ELF-1 (cell line): ENCODE measurements at regions not wholly inside any gene's neighbourhood (a gene's known extent, or its start where the extent isn't known, plus 50 kb on each side); places are given as distances from the start of the nearest gene placed in this dataset.
A peak's percentile ranks its signal among the peaks of the same experiment; 100 is the strongest.

Experiments
- DNase-seq: peaks from one replicate; pipeline ENCODE4 v3.0.0-alpha.2; 2016; ENCODE audit warnings: low read depth, low spot score

- DNase-seq, result no peak
Measured at GRCh38 chr10:76666891-76667290, 970.7 kb downstream of the KCNMA1 start.

DNA sequence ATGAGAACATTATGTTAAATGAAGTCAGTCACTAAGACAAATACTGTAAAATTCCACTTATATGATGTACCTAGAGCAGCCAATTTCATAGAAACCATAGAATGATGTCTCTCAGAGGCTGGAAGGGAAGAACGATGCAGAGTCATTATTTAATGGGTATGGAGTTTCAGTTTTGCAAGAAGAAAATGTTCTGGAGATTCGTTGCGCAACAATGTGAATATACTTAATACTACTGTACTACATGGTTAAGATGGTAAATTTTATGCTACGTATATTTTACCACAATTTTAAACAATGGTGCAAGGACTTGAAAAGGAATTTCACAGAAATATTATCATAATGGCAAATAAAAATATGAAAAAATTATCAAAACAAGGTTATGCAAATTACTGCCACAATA, 972.6 kb downstream of the KCNMA1 start:
- DNase-seq, result no peak

- DNase-seq, result no peak
Measured at GRCh38 chr10:76657337-76658012, 980.1 kb downstream of the KCNMA1 start.

DNA sequence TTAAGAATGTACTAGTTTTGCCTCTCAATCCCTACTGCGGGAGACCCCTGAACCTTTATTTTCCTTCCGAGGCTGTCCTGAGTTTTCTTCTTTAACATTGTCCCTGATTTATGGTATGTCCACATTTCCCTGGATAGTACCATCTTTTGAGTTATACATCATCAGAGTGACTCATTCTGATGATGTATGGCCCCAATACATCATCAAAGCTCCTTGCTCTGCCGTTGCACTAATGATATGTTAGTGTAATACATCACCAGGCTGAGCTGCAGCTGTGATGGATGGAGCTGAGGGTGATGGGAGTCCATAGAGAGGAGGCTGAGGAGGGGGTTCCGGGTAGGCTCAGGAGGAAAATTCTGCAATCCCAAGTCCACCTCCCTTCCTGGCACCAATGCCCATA, 986.5 kb downstream of the KCNMA1 start:
- no peak for DNase-seq

- no peak for DNase-seq
Measured at GRCh38 chr10:76649723-76650127, 987.9 kb downstream of the KCNMA1 start.

GRCh38 chr10:76649254-76649653, 988.4 kb downstream of the KCNMA1 start:
- no peak for DNase-seq

DNA sequence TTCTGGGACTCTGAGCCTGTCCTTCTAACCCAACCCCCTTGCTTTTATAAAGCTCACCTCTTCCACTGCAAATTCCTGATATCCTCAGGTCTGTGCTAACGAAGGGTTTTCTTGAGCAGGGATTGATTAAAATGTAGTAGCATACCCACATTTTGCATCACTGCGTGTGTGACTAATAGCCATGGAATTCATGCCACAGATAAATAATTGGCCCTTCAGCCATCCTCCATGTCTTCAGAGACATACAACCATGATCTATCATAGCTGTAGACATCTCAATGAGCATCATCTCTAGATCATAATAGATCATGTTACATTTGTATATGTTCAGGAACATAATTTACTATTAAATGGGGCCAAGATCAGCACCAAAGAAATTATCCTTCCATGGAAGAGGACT, 990.3 kb downstream of the KCNMA1 start:
- no peak for DNase-seq

DNA sequence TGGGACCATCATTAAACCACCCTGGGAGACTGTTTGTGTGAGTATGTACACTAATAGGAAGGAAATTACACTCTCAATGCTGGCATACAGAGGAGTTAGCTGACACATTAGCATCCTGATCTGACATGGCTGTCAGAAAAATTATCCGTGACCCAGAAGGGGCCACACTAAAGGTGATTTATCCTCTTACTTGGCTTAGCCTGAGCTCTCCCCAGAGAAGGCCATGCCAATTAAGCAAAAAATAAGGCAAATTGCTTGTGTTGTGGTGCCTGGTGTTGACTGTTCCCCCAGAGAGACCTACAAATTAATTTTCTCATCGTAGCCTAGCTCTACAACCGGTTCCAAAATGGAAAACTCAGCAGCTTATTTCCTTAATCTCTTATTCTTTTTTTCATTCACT, 992.3 kb downstream of the KCNMA1 start:
- DNase-seq, result no peak

GRCh38 chr10:76644476-76644875, 993.1 kb downstream of the KCNMA1 start:
- no peak for DNase-seq

DNA sequence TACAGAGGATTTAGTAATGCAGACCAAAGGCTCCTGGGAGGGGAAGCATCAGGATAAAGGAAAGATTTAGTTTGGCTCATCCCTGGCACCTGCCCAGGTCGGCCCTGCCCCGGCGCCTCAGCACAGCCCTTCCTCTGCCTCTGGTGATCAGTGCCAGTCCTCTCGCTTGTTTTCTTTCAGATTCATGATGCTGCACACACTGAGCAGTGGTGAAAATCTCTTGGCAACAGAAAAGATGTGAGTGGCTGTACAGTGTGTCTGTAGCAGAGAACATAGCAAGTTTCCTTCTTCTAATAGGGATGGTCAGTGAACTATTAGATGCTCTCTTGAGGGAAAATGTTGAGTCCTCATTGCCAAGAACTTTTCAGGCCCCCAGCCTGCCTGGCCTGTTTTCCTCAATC, 994.1 kb downstream of the KCNMA1 start:
- no peak for DNase-seq

- no peak for DNase-seq
Measured at GRCh38 chr10:76642358-76642757, 995.2 kb downstream of the KCNMA1 start.

- DNase-seq, result no peak
Measured at GRCh38 chr10:76641215-76641614, 996.4 kb downstream of the KCNMA1 start.

GRCh38 chr10:76640806-76641205, 996.8 kb downstream of the KCNMA1 start:
- no peak for DNase-seq

GRCh38 chr10:76632767-76633051, 1004.9 kb downstream of the KCNMA1 start:
- DNase-seq, result peak; percentile 39

GRCh38 chr10:76631884-76632766, 1005.5 kb downstream of the KCNMA1 start:
- DNase-seq, result peak; percentile 45

DNA sequence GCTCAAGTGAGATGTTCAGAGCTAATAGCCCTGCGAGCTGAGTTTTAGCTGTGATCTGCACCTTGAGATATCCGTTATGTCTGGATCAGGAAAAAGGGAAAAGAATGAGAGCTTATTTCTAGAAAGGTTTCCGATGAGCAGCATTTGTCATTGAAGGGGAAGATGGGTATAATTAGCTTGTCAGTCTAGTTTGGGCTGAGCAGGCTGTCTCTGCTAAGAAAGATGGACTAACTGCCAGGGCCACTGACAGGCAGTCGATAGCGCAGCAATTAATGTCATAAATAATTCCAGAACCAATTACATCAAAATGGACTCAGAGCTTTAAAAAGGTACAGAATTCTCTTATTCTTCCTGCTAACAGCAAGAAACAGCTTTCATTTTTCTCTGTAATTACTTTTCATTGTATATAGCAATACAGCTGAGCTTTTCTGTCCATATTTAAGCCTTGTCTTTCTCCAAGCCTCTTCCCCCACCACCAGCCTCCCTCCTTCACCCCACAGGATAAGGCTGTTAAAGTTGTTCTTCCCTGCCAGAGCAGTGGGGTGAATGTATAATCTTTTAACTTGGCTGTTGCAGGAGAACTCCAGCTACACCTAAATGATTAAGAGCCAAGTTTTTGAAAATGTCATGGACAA, 1006.5 kb downstream of the KCNMA1 start:
- no peak for DNase-seq

DNA sequence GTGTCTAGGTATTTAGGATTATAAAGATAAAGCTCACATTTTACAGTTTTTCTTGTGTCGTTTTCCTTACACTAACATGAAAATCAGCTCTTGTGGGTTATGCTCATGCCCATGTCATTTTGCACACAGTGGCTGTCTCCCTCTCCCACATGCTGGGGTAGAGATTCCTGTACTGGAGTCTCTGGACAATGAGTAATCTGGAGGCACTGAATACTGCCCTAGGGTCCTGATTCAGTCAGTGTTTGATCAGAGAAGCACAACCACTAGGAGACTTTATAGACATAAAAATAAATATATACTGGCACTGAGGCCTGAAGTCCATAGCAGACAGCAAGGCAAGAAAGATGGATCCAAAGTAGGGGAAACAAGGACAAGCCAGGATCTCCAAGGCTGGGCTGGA, 1008.8 kb downstream of the KCNMA1 start:
- no peak for DNase-seq

DNA sequence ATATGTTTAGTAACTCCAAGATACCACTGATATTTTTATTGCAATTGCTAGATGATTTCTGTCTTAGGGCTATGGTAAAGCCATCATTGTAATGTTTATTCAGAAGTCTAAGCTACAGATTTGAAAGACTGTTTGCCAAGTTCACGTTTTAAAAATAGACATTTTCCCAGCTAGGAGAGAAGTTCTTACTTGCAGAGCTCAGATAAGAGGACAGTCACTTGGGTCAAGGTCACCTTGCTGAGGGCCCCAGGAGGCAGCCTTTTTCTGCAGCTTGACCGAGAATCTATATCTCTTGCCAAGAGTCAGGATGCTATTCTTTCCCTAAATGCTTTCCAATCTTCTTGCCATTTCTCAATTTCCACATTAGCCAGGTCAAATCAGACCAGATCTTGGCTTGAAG, 1011.2 kb downstream of the KCNMA1 start:
- no peak for DNase-seq

GRCh38 chr10:76624470-76624869, 1013.1 kb downstream of the KCNMA1 start:
- DNase-seq, result no peak

DNA sequence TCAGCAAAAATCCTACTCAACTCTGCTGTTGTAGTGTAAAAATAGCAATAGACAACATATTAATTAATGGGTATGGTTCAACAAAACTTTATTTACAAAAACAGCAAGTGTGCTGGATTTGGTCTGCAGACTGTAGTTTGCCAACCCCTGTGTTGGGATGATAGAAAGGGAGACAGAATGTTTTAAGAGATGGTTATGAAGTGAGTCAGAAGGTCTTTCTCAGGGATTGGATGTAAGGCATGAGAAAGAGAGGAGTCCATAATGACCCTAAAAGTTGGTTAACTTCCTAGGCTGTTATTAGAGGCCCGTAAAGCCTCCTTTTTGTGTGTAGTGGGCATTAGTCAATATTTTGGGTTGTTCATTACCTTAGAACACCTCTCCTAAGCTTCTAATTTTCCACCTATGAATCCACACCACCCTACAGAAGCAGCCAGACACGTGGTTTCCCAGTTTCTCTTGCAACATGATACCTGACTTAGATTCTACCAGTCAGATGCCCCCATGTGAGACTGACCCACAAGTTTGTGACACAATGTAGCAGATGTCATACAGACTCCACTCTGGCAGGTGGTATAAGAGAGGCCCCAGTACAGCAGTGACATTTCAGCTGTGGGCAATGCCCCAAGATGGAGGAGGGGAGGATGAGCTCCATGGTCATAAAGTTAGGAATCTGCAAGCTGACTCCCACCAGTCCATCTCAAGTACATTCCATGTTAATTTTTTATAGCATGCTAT, 1015.6 kb downstream of the KCNMA1 start:
- DNase-seq, result no peak

DNA sequence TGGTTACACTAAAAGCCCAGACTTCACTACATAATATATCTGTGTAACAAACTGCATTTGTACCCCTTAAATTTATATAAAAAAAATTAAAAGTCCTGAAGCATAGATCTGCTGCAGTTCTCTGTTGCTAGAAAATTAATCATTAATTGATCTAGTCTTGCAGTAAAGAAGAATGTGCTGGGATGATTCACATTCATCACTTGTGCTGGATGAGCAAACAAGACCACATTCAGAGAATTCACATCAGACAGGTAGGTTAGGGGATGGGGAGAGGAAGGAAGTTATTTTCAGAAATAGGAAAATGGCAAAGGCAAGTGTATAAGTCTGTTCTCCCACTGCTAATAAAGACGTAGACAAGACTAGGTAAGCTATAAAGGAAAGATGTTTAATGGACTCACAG, 1019.0 kb downstream of the KCNMA1 start:
- no peak for DNase-seq

DNA sequence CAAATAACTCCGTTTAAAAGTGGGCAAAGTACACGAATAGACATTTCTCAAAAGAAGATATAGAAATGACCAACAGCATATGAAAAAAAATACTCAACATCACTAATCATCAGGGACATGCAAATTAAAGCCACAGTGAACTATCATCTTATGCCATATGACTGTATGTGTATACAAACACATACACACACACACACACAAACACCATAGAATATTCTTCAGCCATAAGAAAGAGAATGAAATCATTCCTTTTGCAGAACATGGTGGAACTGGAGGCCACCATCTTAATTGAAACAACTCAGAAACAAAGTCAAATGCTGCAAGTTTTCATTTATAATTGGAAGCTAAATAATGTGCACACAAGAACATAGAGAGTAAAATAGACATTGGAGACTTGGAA, 1019.4 kb downstream of the KCNMA1 start:
- no peak for DNase-seq
